ENCODE measurements at regions not wholly inside any gene's neighbourhood (a gene's known extent, or its start where the extent isn't known, plus 50 kb on each side); places are given as distances from the start of the nearest gene placed in this dataset.

- DNase-seq (ENCODE audit: low read depth): no peak
- no peak overlapping the region for H3K4me3 ChIP-seq (ENCODE audit: low read depth, low read length)
- TF ChIP-seq, protein P1, sequence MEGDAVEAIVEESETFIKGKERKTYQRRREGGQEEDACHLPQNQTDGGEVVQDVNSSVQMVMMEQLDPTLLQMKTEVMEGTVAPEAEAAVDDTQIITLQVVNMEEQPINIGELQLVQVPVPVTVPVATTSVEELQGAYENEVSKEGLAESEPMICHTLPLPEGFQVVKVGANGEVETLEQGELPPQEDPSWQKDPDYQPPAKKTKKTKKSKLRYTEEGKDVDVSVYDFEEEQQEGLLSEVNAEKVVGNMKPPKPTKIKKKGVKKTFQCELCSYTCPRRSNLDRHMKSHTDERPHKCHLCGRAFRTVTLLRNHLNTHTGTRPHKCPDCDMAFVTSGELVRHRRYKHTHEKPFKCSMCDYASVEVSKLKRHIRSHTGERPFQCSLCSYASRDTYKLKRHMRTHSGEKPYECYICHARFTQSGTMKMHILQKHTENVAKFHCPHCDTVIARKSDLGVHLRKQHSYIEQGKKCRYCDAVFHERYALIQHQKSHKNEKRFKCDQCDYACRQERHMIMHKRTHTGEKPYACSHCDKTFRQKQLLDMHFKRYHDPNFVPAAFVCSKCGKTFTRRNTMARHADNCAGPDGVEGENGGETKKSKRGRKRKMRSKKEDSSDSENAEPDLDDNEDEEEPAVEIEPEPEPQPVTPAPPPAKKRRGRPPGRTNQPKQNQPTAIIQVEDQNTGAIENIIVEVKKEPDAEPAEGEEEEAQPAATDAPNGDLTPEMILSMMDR (IDR thresholded peaks at IDR 0.05; ENCODE audit: control insufficient read depth, extremely low read depth, insufficient read depth): no peak
Measured at GRCh38 chr11:71106671-71107070, 145.7 kb downstream of the SHANK2 start.

GRCh38 chr11:71103266-71103665, 149.1 kb downstream of the SHANK2 start:
- peak; percentile 93 for DNase-seq (ENCODE audit: low read depth)

DNA sequence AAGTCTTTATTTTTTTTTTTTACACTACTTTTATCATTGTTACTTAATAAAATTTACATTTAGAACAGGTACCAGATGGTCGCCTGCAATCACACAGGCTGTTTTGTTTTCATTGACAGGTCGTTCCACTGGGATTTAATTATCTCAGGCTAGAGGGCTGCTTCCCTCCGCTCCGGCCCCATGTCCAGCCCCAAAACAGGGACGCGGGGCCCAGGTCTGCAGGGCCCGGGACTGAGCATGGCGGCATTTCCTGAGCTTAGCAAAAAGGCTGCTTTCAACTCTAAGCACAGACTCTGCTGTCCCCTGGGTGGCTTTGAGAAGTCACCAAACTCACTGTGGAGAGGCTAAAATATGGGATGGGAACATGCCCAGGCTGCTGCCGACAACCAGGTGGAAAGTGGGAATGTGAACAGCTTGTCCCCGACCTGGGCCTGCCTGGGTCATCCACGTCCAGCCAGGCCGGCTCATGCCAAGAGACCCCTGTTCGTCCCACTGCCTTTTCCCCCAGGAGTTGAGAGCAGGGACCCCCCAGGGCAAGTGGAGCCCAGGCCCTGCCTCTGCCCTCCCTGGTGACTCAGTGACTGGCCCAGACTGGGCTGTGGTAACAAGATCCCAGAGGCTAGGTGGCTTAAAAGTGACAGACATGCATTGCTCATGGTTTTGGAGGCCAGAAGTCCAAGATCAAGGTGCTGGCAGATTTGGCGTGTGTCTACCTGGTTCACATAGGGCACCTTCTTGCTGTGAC, 150.0 kb downstream of the SHANK2 start:
- TF ChIP-seq, protein P1 (IDR thresholded peaks at IDR 0.05; ENCODE audit: control insufficient read depth, extremely low read depth, insufficient read depth): no peak
- no peak overlapping the region for H3K4me3 ChIP-seq (ENCODE audit: low read depth, low read length)
- DNase-seq (ENCODE audit: low read depth): no peak

More at GRCh38 chr11:71103266-71103665, 149.1 kb downstream of the SHANK2 start:
- TF ChIP-seq, protein P1 (IDR thresholded peaks at IDR 0.05; ENCODE audit: control insufficient read depth, extremely low read depth, insufficient read depth): no peak
- no peak overlapping the region for H3K4me3 ChIP-seq (ENCODE audit: low read depth, low read length)

GRCh38 chr11:71101606-71102005, 150.8 kb downstream of the SHANK2 start:
- TF ChIP-seq, protein P1 (IDR thresholded peaks at IDR 0.05; ENCODE audit: control insufficient read depth, extremely low read depth, insufficient read depth): no peak
- no peak for DNase-seq (ENCODE audit: low read depth)
- no peak overlapping the region for H3K4me3 ChIP-seq (ENCODE audit: low read depth, low read length)

DNA sequence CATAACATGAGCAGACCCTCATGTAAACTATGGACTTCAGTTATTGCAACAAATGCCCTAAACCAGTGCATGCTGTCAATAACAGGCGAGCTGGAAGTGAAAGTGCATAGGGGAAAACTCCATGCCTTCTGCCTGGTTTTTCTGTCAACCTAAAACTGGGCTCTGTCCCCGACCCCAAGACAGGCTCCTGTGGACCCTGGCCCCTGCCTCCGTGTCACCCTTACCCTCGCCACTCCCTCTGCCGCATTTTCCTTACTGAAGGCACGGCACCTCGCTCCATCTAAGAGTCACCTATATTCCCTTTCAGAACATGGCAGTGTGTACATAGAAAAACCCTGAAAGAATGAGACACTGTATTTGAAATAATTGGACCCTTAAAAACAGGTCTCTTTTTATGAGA, 151.3 kb downstream of the SHANK2 start:
- TF ChIP-seq, protein P1 (IDR thresholded peaks at IDR 0.05; ENCODE audit: control insufficient read depth, extremely low read depth, insufficient read depth): no peak
- DNase-seq (ENCODE audit: low read depth): no peak

DNA sequence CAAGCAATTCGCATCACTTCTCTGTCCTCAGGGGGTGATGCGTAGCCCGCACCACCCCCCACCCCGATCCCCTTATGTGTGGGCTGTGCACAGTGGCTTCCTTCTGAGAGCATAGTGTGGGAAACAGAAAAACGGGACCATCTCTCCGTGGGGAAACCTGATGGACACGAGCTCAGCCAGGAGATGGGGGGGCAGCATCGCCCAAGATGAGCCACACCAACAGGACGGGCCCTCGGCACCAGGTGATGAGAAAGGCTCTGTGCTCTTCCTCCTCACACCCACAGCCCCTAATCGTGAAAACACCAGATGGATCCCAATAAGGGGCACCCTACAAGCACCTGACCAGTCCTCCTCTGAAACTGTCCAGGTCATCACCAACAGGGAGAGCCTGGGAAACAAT, 153.6 kb downstream of the SHANK2 start:
- H3K4me3 ChIP-seq (ENCODE audit: low read depth, low read length): no peak overlapping the region
- no peak for DNase-seq (ENCODE audit: low read depth)
- TF ChIP-seq, protein P1 (IDR thresholded peaks at IDR 0.05; ENCODE audit: control insufficient read depth, extremely low read depth, insufficient read depth): no peak

More for the DNA sequence above, 151.3 kb downstream of the SHANK2 start:
- no peak overlapping the region for H3K4me3 ChIP-seq (ENCODE audit: low read depth, low read length)
